Right atrium auricular region (tissue), 2 donors: ENCODE measurements at regions not wholly inside any gene's neighbourhood (a gene's known extent, or its start where the extent isn't known, plus 50 kb on each side); places are given as distances from the start of the nearest gene placed in this dataset.

Source experiments
- DNase-seq: peaks from one replicate; pipeline ENCODE4 v3.0.0-alpha.2; 2019; ENCODE audit warnings: low spot score
- H3K27ac ChIP-seq, 2 donors: fragments of 200-600 bp; sonication (generic); 1 replicate in 1 of 2; 2 replicates in 1 of 2; pipeline ENCODE4 v1.5.1; 2016 to 2019
- H3K27me3 ChIP-seq, 2 donors: fragments of 200-600 bp; sonication (generic); one replicate each; pipeline versions ENCODE4 v1.5.1 to v1.6.0; 2017 to 2019
- H3K36me3 ChIP-seq: fragments of 200-600 bp; sonication (generic); one replicate; pipeline ENCODE4 v1.5.1; 2016
- H3K4me1 ChIP-seq, 2 donors: fragments of 200-600 bp; sonication (generic); one replicate each; pipeline versions ENCODE4 v1.5.1 to v1.6.0; 2017 to 2019
- H3K4me3 ChIP-seq, 2 donors: fragments of 200-600 bp; sonication (generic); 1 replicate in 1 of 2; 2 replicates in 1 of 2; pipeline ENCODE4 v1.5.1; 2017 to 2019; ENCODE audit warnings: mild to moderate bottlenecking in 1 of 2, moderate library complexity in 1 of 2
- H3K9me3 ChIP-seq, 2 donors: fragments of 200-600 bp; sonication (generic); one replicate each; pipeline ENCODE4 v1.5.1; 2019
- TF ChIP-seq, protein P1 (sequence below), 2 donors: fragments of 200-600 bp; sonication (generic); IDR thresholded peaks; one replicate each; pipeline ENCODE4 v1.5.1; 2019; ENCODE audit warnings: antibody characterized with exemption in 2 of 2

- TF ChIP-seq, protein P1, sequence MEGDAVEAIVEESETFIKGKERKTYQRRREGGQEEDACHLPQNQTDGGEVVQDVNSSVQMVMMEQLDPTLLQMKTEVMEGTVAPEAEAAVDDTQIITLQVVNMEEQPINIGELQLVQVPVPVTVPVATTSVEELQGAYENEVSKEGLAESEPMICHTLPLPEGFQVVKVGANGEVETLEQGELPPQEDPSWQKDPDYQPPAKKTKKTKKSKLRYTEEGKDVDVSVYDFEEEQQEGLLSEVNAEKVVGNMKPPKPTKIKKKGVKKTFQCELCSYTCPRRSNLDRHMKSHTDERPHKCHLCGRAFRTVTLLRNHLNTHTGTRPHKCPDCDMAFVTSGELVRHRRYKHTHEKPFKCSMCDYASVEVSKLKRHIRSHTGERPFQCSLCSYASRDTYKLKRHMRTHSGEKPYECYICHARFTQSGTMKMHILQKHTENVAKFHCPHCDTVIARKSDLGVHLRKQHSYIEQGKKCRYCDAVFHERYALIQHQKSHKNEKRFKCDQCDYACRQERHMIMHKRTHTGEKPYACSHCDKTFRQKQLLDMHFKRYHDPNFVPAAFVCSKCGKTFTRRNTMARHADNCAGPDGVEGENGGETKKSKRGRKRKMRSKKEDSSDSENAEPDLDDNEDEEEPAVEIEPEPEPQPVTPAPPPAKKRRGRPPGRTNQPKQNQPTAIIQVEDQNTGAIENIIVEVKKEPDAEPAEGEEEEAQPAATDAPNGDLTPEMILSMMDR (IDR thresholded peaks at IDR 0.05), result no peak
- no peak for DNase-seq
- peaks cover 0 to 33% of the 10 kb centered on the region in 2 donors for H3K4me1 ChIP-seq
- no peak overlapping the region for H3K4me3 ChIP-seq
- no peaks in the 10 kb centered on the region for H3K36me3 ChIP-seq
- H3K27ac ChIP-seq, result peak overlapping the region; percentile 50 to 78
- no peaks in the 10 kb centered on the region for H3K9me3 ChIP-seq
- no peaks in the 10 kb centered on the region for H3K27me3 ChIP-seq
Observed at GRCh38 chr7:25663877-25664276, 435.6 kb upstream of the NPVF start.

DNA sequence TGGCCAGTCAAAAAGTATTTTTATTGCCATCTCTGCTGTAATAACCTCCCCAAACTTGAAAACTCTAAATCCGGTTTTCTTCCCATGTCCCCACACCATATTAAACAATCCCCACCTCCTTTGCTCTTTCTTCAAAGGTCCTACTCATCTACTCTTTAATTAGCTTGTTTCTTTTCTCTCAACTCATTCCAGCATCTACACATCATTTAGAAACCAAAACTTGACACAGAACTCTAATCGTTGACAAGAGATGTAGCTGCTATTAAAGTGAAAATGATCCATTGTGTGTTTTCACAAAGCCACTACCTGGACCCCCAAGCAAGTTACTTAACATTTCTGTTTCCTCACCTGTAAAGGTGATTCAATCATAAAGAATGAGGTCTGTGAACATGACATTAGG is 436.3 kb upstream of the NPVF start:
- Histone ChIP-seq H3K27ac (peak overlapping the region; percentile 52 to 78), H3K4me3 (no peak overlapping the region), H3K36me3 (no peaks in the 10 kb centered on the region), H3K27me3 (no peaks in the 10 kb centered on the region), H3K9me3 (no peaks in the 10 kb centered on the region), H3K4me1 (peaks cover 0 to 35% of the 10 kb centered on the region in 2 donors)
- DNase-seq, result no peak
- TF ChIP-seq, protein P1 (IDR thresholded peaks at IDR 0.05), result no peak

DNA sequence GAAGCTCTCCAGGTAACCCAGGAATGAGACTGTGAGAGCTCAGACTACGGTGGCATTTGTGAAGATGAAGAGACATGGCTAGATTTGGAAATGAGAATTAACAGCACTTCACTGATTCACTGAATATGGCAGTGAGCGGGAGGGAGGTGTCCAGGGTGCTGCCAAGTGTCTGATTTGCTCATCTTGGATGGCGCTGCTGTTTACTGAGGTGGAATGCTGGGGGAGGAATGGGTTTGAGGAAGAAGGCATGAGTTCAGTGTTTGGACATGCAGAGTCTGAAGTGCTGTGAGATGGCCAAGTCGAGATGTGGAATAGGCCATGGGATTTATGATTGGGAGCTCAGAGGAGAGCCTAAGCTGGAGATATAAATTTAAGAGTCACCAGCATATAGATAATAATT is 437.1 kb upstream of the NPVF start:
- peak overlapping the region; percentile 52 to 78 for H3K27ac ChIP-seq
- no peaks in the 10 kb centered on the region for H3K9me3 ChIP-seq
- no peaks in the 10 kb centered on the region for H3K36me3 ChIP-seq
- TF ChIP-seq, protein P1 (IDR thresholded peaks at IDR 0.05), result no peak
- peaks cover 0 to 35% of the 10 kb centered on the region in 2 donors for H3K4me1 ChIP-seq
- no peaks in the 10 kb centered on the region for H3K27me3 ChIP-seq
- H3K4me3 ChIP-seq, result no peak overlapping the region
- DNase-seq, result no peak

GRCh38 chr7:25665903-25666670 is 437.8 kb upstream of the NPVF start:
- Histone ChIP-seq H3K27ac (no peak overlapping the region), H3K9me3 (no peaks in the 10 kb centered on the region), H3K4me1 (peaks cover 0 to 42% of the 10 kb centered on the region in 2 donors), H3K36me3 (no peaks in the 10 kb centered on the region), H3K27me3 (no peaks in the 10 kb centered on the region), H3K4me3 (no peak overlapping the region)
- TF ChIP-seq, protein P1 (IDR thresholded peaks at IDR 0.05), result no peak
- no peak for DNase-seq

- no peak for DNase-seq
- H3K4me3 ChIP-seq, result no peak overlapping the region
- no peaks in the 10 kb centered on the region for H3K9me3 ChIP-seq
- H3K27me3 ChIP-seq, result no peaks in the 10 kb centered on the region
- no peaks in the 10 kb centered on the region for H3K36me3 ChIP-seq
- TF ChIP-seq, protein P1 (IDR thresholded peaks at IDR 0.05), result no peak
- H3K4me1 ChIP-seq, result peaks cover 0 to 43% of the 10 kb centered on the region in 2 donors
- H3K27ac ChIP-seq, result no peak overlapping the region
Observed at GRCh38 chr7:25666671-25667060, 438.4 kb upstream of the NPVF start.
